Stomach (tissue), 8 donors: ENCODE measurements at regions not wholly inside any gene's neighbourhood (a gene's known extent, or its start where the extent isn't known, plus 50 kb on each side); places are given as distances from the start of the nearest gene placed in this dataset.
A peak's percentile ranks its signal among the peaks of the same experiment; 100 is the strongest.

Source experiments
- DNase-seq, 2 donors: peaks; one replicate each; pipeline versions ENCODE4 v3.0.0 to v3.0.0-alpha.2; 2013 to 2019
- H3K27ac ChIP-seq, 5 donors: fragments of 200-600 bp in 4 of 5; sonication (generic) in 4 of 5; one replicate each; pipeline ENCODE4 v1.5.1; 2013 to 2019; ENCODE audit warnings: mild to moderate bottlenecking in 1 of 5, moderate library complexity in 1 of 5
- H3K27me3 ChIP-seq, 3 donors: fragments of 200-600 bp; sonication (generic); one replicate each; pipeline ENCODE4 v1.5.1; 2017 to 2019; ENCODE audit warnings: mixed run types in 1 of 3
- H3K36me3 ChIP-seq, 4 donors: fragments of 200-600 bp; sonication (generic); 1 replicate in 3 of 4; 2 replicates in 1 of 4; pipeline ENCODE4 v1.5.1; 2016 to 2019
- H3K4me1 ChIP-seq, 4 donors: fragments of 200-600 bp; sonication (generic); one replicate each; pipeline ENCODE4 v1.5.1; 2016 to 2019
- H3K4me3 ChIP-seq, 4 donors: fragments of 200-600 bp; sonication (generic) in 3 of 4; one replicate each; pipeline ENCODE4 v1.5.1; 2016 to 2019; ENCODE audit warnings: mild to moderate bottlenecking in 1 of 4
- H3K9me3 ChIP-seq, 4 donors: fragments of 200-600 bp; sonication (generic); one replicate each; pipeline ENCODE4 v1.5.1; 2016 to 2019
- CTCF ChIP-seq, 7 experiments: fragments of 450-650 bp in 4 of 7; fragments of 200-600 bp in 3 of 7; sonication (generic) in 3 of 7; IDR thresholded peaks; one replicate each; pipeline ENCODE4 v1.5.1; 2016 to 2019; ENCODE audit warnings: antibody characterized with exemption in 7 of 7, control low read depth in 2 of 7, mild to moderate bottlenecking in 1 of 7
- EP300 ChIP-seq: sonication (generic); formaldehyde crosslinking; IDR thresholded peaks from one replicate; pipeline ENCODE4 v1.6.1; 2017; ENCODE audit warnings: antibody characterized with exemption
- POLR2A ChIP-seq, 4 donors: fragments of 450-650 bp; IDR thresholded peaks; one replicate each; pipeline ENCODE4 v1.6.1; 2016; ENCODE audit warnings: antibody characterized with exemption in 4 of 4, control low read depth in 2 of 4, mild to moderate bottlenecking in 1 of 4, moderate library complexity in 1 of 4
- POLR2AphosphoS5 ChIP-seq, 3 donors: sonication (generic); formaldehyde crosslinking; IDR thresholded peaks; one replicate each; pipeline ENCODE4 v1.6.1; 2016; ENCODE audit warnings: antibody characterized with exemption in 3 of 3
- WGBS, 5 donors: extraction: QIAGEN DNeasy Blood & Tissue Kit in 3 of 5; methylation state at CpG; one replicate each; pipeline versions ENCODE4 v1.1.5 to v1.1.7; 2013 to 2018; 5-methylcytosine and 5-hydroxymethylcytosine counted together
- intact Hi-C: fragments of 100-400 bp; cut with DNase I; formaldehyde crosslinking; loops from one replicate; pipeline ENCODE4 v1.15.1; 2023; ENCODE audit warnings: low total_unique reads
- donor health status: healthy with polysubstance abuse.
- donor health status: Bipolar disorder and iron deficiency.
- donor health status: healthy.

- intact Hi-C loops: no loop called here
- Histone ChIP-seq H3K36me3 (no peaks in the 10 kb centered on the region), H3K9me3 (peaks cover 0 to 23% (median 8%) of the 10 kb centered on the region in 4 donors), H3K27ac (no peak overlapping the region), H3K27me3 (no peaks in the 10 kb centered on the region), H3K4me3 (no peak overlapping the region), H3K4me1 (no peaks in the 10 kb centered on the region)
- WGBS, 5 donors: 44 to 74% (median 67%) methylated on average over 1 of the region's 1 CpG
- no peak for TF ChIP-seq POLR2A (IDR thresholded peaks at IDR 0.05)
- TF ChIP-seq POLR2AphosphoS5 (IDR thresholded peaks at IDR 0.05): no peak
- TF ChIP-seq EP300: no peak
- no peak for DNase-seq
These were observed 290.9 kb downstream of the LRIG3 start for GRCh38 chr12:58629376-58629775.

GRCh38 chr12:58633479-58633878, 286.8 kb downstream of the LRIG3 start:
- peaks cover 0 to 17% (median 11%) of the 10 kb centered on the region in 4 donors for H3K9me3 ChIP-seq
- H3K27ac ChIP-seq: no peak overlapping the region
- no peaks in the 10 kb centered on the region for H3K27me3 ChIP-seq
- no peaks in the 10 kb centered on the region for H3K36me3 ChIP-seq
- H3K4me3 ChIP-seq: no peak overlapping the region
- no peaks in the 10 kb centered on the region for H3K4me1 ChIP-seq
- no peak for DNase-seq
- intact Hi-C loops: no loop called here
- no peak for TF ChIP-seq CTCF (IDR thresholded peaks at IDR 0.05)
- no peak for TF ChIP-seq EP300
- TF ChIP-seq POLR2A (IDR thresholded peaks at IDR 0.05): no peak
- no peak for TF ChIP-seq POLR2AphosphoS5 (IDR thresholded peaks at IDR 0.05)

GRCh38 chr12:58639318-58639934, 280.9 kb downstream of the LRIG3 start:
- intact Hi-C loops: no loop called here
- DNase-seq: peak in 1 of 2 donors; percentile 17
- WGBS, 5 donors: 36 to 50% (median 49%) methylated on average over 4 of the region's 4 CpGs

GRCh38 chr12:58640314-58640713, 280.0 kb downstream of the LRIG3 start:
- H3K27ac ChIP-seq: no peak overlapping the region
- H3K4me3 ChIP-seq: no peak overlapping the region
- H3K4me1 ChIP-seq: no peaks in the 10 kb centered on the region
- no peaks in the 10 kb centered on the region for H3K27me3 ChIP-seq
- WGBS, 5 donors: 87 to 100% (median 95%) methylated on average over 1 of the region's 1 CpG
- TF ChIP-seq EP300: no peak
- no peak for TF ChIP-seq CTCF (IDR thresholded peaks at IDR 0.05)
- TF ChIP-seq POLR2A (IDR thresholded peaks at IDR 0.05): no peak
- no peak for TF ChIP-seq POLR2AphosphoS5 (IDR thresholded peaks at IDR 0.05)
- no peak for DNase-seq
- H3K9me3 ChIP-seq: peaks cover 0 to 7% (median 0%) of the 10 kb centered on the region in 4 donors
- no peaks in the 10 kb centered on the region for H3K36me3 ChIP-seq
- intact Hi-C loops: no loop called here

More at GRCh38 chr12:58639318-58639934, 280.9 kb downstream of the LRIG3 start:
- H3K27me3 ChIP-seq: no peaks in the 10 kb centered on the region
- H3K4me1 ChIP-seq: no peaks in the 10 kb centered on the region
- no peak overlapping the region for H3K4me3 ChIP-seq
- no peaks in the 10 kb centered on the region for H3K36me3 ChIP-seq
- peaks cover 0 to 7% (median 0%) of the 10 kb centered on the region in 4 donors for H3K9me3 ChIP-seq
- no peak overlapping the region for H3K27ac ChIP-seq
- TF ChIP-seq EP300: no peak
- TF ChIP-seq CTCF (IDR thresholded peaks at IDR 0.05): no peak
- no peak for TF ChIP-seq POLR2AphosphoS5 (IDR thresholded peaks at IDR 0.05)
- no peak for TF ChIP-seq POLR2A (IDR thresholded peaks at IDR 0.05)

- WGBS, 5 donors: 60 to 72% (median 66%) methylated on average over 2 of the region's 2 CpGs
- TF ChIP-seq POLR2A (IDR thresholded peaks at IDR 0.05): no peak
- no peak for TF ChIP-seq POLR2AphosphoS5 (IDR thresholded peaks at IDR 0.05)
- no peak for TF ChIP-seq CTCF (IDR thresholded peaks at IDR 0.05)
- TF ChIP-seq EP300: no peak
- no peaks in the 10 kb centered on the region for H3K27me3 ChIP-seq
- no peak for DNase-seq
- H3K36me3 ChIP-seq: no peaks in the 10 kb centered on the region
- intact Hi-C loops: no loop called here
- no peak overlapping the region for H3K4me3 ChIP-seq
- no peaks in the 10 kb centered on the region for H3K4me1 ChIP-seq
- H3K27ac ChIP-seq: no peak overlapping the region
- no peaks in the 10 kb centered on the region for H3K9me3 ChIP-seq
These were observed 274.4 kb downstream of the LRIG3 start for GRCh38 chr12:58645946-58646345.
